K562 (cell line): ENCODE measurements at regions not wholly inside any gene's neighbourhood (a gene's known extent, or its start where the extent isn't known, plus 50 kb on each side); places are given as distances from the start of the nearest gene placed in this dataset.

Experiments used
- CHCHD3 ChIP-seq: fragments of 250-450 bp; sonication (Bioruptor Pico); IDR thresholded peaks from 2 replicates; pipeline ENCODE4 v2.1.2; 2022; ENCODE audit warnings: mild to moderate bottlenecking
- GABPB1 ChIP-seq: sonication (generic); formaldehyde crosslinking; IDR thresholded peaks from 2 replicates; pipeline ENCODE4 v1.8.0; 2022; ENCODE audit warnings: mild to moderate bottlenecking, missing genetic modification reagents
- HNRNPK ChIP-seq: fragments of 200-400 bp; formaldehyde crosslinking; IDR thresholded peaks from one replicate; pipeline ENCODE4 v1.6.1; 2018; ENCODE audit warnings: mild to moderate bottlenecking, low read depth, low read length; ENCODE audit not compliant: poor library complexity, severe bottlenecking
- KDM5B ChIP-seq: fragments of 200-600 bp; sonication (generic); IDR thresholded peaks from 2 replicates; pipeline ENCODE4 v1.6.1; 2012; ENCODE audit warnings: low read depth, mild to moderate bottlenecking, moderate library complexity, low read length, control low read depth, inconsistent platforms; ENCODE audit not compliant: insufficient replicate concordance
- MAFF ChIP-seq: IDR thresholded peaks from 2 replicates; pipeline ENCODE4 v1.6.1; 2012; ENCODE audit warnings: low read length, improper control_type of control experiment
- MAFK ChIP-seq: IDR thresholded peaks from 2 replicates; pipeline ENCODE4 v1.6.1; 2011; ENCODE audit warnings: low read length, improper control_type of control experiment
- NCOA4 ChIP-seq: fragments of 450-650 bp; IDR thresholded peaks from 2 replicates; pipeline ENCODE4 v1.6.1; 2018; ENCODE audit warnings: mild to moderate bottlenecking; ENCODE audit not compliant: partially characterized antibody
- NFIX ChIP-seq: fragments of 250-450 bp; sonication (Bioruptor Pico); IDR thresholded peaks from 2 replicates; pipeline ENCODE4 v1.4.0; 2020; ENCODE audit warnings: low read depth, mild to moderate bottlenecking, moderate library complexity
- NR2C2 ChIP-seq, 2 experiments: fragments of 200-800 bp in 1 of 2; sonication (Bioruptor generic) in 1 of 2; sonication (generic) in 1 of 2; formaldehyde crosslinking in 1 of 2; IDR thresholded peaks; 2 replicates each; pipeline versions ENCODE4 v1.6.1 to v1.8.0; 2016 to 2022; ENCODE audit warnings: mild to moderate bottlenecking in 1 of 2, missing compliant biosample characterization in 1 of 2, missing genetic modification characterization in 1 of 2, missing genetic modification reagents in 1 of 2
- NR3C1 ChIP-seq: sonication (generic); formaldehyde crosslinking; IDR thresholded peaks from 2 replicates; pipeline ENCODE4 v1.8.1; 2022; ENCODE audit warnings: missing genetic modification reagents
- PPARD ChIP-seq: fragments of 250-450 bp; sonication (Bioruptor Pico); IDR thresholded peaks from 2 replicates; pipeline ENCODE4 v1.8.0; 2022; ENCODE audit warnings: inconsistent platforms, mild to moderate bottlenecking, moderate library complexity
- PYGO2 ChIP-seq: fragments of 450-650 bp; IDR thresholded peaks from 2 replicates; pipeline ENCODE4 v1.6.1; 2016; ENCODE audit warnings: mild to moderate bottlenecking, missing genetic modification characterization, moderate library complexity, missing compliant biosample characterization
- RNF2 ChIP-seq: sonication (generic); IDR thresholded peaks from 2 replicates; pipeline ENCODE4 v1.6.1; 2016
- SAFB2 ChIP-seq: fragments of 200-400 bp; formaldehyde crosslinking; IDR thresholded peaks from 2 replicates; pipeline ENCODE4 v1.6.1; 2018; ENCODE audit warnings: borderline replicate concordance, low read length, low read depth, moderate library complexity; ENCODE audit not compliant: severe bottlenecking
- SMAD2 ChIP-seq: fragments of 150-350 bp; IDR thresholded peaks from 2 replicates; pipeline ENCODE4 v1.6.1; 2014; ENCODE audit warnings: low read depth, mild to moderate bottlenecking, low read length
- SOX6 ChIP-seq: fragments of 450-650 bp; IDR thresholded peaks from 2 replicates; pipeline ENCODE4 v1.6.1; 2014; ENCODE audit warnings: mild to moderate bottlenecking
- SRSF7 ChIP-seq: fragments of 200-400 bp; formaldehyde crosslinking; optimal IDR thresholded peaks from 2 replicates; pipeline ENCODE3; 2017; ENCODE audit warnings: mild to moderate bottlenecking, low read depth, low read length
- TF ChIP-seq, protein P1 (sequence below): fragments of 450-650 bp; IDR thresholded peaks from 2 replicates; pipeline ENCODE4 v1.6.1; 2017; ENCODE audit warnings: antibody characterized with exemption
- TF ChIP-seq, protein P2 (sequence below), 2 experiments: fragments of 150-350 bp in 1 of 2; IDR thresholded peaks; 2 replicates each; pipeline ENCODE4 v1.6.1; 2012 to 2016; ENCODE audit warnings: low read depth in 2 of 2, low read length in 2 of 2, mild to moderate bottlenecking in 1 of 2, moderate library complexity in 1 of 2
- TF ChIP-seq, protein P3 (sequence below): fragments of 250-450 bp; sonication (Bioruptor Pico); IDR thresholded peaks from 2 replicates; pipeline ENCODE4 v1.4.0; 2020; ENCODE audit warnings: mild to moderate bottlenecking, moderate library complexity, borderline replicate concordance

DNA sequence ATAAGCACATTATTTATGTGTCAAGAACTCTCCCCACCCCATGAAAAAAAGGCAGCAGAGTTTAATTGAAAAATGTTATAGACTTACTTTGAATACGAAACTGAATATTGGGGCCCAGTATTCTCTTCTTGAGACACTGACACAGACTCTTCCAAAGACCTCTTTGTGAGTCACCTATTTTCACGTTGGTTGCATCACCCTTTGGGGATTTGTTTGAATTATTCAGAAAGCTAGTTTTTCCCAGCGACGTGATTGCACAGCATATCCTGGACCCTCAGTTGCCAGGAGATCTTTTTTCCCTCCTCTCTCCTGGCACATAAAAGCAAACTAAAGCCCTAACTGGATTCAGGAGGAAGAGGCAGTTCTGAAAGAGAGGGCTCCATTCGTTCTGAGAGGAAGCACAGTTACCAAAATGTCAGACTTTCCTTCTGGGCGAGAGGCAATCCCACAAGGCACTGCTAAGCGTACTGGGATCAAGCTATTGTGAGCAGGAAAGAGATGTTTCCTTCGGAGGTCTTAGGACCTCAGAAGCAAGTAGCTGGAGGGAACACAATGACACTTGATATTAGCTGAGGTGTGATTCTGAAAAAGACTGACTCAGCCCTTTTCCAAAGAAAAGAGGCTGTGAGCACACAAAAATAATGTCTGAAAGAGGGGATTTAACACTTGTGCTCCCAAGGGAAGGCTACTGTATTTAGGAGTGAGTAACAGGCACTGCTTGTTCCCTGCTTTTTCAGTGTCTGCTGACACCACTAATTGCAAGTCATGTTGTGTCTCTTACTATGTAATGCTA, 65.8 kb upstream of the CADPS start (continued):
- TF ChIP-seq HNRNPK (no peak), PPARD (CRISPR knock-in tag) (no peak), NR2C2 (CRISPR knock-in tag; IDR thresholded peaks at IDR 0.05) (no peak), NR2C2 (tag; IDR thresholded peaks at IDR 0.05) (no peak; the same call in 1 of the 2 replicates), KDM5B (no peak), GABPB1 (CRISPR knock-in tag) (no peak), SAFB2 (no peak), NFIX (no peak), CHCHD3 (no peak), NR3C1 (CRISPR knock-in tag) (no peak), SMAD2 (no peak), MAFK (peak; percentile 64), MAFF (peak; percentile 52), SRSF7 (no peak), SOX6 (no peak), PYGO2 (tag) (no peak), RNF2 (no peak), NCOA4 (no peak)
- TF ChIP-seq, protein P1, sequence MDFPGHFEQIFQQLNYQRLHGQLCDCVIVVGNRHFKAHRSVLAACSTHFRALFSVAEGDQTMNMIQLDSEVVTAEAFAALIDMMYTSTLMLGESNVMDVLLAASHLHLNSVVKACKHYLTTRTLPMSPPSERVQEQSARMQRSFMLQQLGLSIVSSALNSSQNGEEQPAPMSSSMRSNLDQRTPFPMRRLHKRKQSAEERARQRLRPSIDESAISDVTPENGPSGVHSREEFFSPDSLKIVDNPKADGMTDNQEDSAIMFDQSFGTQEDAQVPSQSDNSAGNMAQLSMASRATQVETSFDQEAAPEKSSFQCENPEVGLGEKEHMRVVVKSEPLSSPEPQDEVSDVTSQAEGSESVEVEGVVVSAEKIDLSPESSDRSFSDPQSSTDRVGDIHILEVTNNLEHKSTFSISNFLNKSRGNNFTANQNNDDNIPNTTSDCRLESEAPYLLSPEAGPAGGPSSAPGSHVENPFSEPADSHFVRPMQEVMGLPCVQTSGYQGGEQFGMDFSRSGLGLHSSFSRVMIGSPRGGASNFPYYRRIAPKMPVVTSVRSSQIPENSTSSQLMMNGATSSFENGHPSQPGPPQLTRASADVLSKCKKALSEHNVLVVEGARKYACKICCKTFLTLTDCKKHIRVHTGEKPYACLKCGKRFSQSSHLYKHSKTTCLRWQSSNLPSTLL, result no peak
- TF ChIP-seq, protein P2, sequence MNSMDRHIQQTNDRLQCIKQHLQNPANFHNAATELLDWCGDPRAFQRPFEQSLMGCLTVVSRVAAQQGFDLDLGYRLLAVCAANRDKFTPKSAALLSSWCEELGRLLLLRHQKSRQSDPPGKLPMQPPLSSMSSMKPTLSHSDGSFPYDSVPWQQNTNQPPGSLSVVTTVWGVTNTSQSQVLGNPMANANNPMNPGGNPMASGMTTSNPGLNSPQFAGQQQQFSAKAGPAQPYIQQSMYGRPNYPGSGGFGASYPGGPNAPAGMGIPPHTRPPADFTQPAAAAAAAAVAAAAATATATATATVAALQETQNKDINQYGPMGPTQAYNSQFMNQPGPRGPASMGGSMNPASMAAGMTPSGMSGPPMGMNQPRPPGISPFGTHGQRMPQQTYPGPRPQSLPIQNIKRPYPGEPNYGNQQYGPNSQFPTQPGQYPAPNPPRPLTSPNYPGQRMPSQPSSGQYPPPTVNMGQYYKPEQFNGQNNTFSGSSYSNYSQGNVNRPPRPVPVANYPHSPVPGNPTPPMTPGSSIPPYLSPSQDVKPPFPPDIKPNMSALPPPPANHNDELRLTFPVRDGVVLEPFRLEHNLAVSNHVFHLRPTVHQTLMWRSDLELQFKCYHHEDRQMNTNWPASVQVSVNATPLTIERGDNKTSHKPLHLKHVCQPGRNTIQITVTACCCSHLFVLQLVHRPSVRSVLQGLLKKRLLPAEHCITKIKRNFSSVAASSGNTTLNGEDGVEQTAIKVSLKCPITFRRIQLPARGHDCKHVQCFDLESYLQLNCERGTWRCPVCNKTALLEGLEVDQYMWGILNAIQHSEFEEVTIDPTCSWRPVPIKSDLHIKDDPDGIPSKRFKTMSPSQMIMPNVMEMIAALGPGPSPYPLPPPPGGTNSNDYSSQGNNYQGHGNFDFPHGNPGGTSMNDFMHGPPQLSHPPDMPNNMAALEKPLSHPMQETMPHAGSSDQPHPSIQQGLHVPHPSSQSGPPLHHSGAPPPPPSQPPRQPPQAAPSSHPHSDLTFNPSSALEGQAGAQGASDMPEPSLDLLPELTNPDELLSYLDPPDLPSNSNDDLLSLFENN (IDR thresholded peaks at IDR 0.05; ENCODE audit: low read depth in 2 of 2, low read length in 2 of 2), result no peak
- TF ChIP-seq, protein P3, sequence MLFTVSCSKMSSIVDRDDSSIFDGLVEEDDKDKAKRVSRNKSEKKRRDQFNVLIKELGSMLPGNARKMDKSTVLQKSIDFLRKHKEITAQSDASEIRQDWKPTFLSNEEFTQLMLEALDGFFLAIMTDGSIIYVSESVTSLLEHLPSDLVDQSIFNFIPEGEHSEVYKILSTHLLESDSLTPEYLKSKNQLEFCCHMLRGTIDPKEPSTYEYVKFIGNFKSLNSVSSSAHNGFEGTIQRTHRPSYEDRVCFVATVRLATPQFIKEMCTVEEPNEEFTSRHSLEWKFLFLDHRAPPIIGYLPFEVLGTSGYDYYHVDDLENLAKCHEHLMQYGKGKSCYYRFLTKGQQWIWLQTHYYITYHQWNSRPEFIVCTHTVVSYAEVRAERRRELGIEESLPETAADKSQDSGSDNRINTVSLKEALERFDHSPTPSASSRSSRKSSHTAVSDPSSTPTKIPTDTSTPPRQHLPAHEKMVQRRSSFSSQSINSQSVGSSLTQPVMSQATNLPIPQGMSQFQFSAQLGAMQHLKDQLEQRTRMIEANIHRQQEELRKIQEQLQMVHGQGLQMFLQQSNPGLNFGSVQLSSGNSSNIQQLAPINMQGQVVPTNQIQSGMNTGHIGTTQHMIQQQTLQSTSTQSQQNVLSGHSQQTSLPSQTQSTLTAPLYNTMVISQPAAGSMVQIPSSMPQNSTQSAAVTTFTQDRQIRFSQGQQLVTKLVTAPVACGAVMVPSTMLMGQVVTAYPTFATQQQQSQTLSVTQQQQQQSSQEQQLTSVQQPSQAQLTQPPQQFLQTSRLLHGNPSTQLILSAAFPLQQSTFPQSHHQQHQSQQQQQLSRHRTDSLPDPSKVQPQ (CRISPR knock-in tag), result no peak
